Colonic mucosa (tissue), 4 donors: ENCODE measurements at regions not wholly inside any gene's neighbourhood (a gene's known extent, or its start where the extent isn't known, plus 50 kb on each side); places are given as distances from the start of the nearest gene placed in this dataset.

ENCODE experiments used
- DNase-seq: peaks from one replicate; pipeline ENCODE4 v3.0.0-alpha.2; 2020
- H3K27ac ChIP-seq: fragments of 200-600 bp; one replicate; pipeline ENCODE4 v1.8.0; 2021
- H3K27me3 ChIP-seq: fragments of 200-600 bp; one replicate; pipeline ENCODE4 v1.8.0; 2021
- H3K36me3 ChIP-seq: fragments of 200-600 bp; one replicate; pipeline ENCODE4 v1.8.0; 2021
- H3K4me1 ChIP-seq: fragments of 200-600 bp; one replicate; pipeline ENCODE4 v1.8.0; 2021; ENCODE audit warnings: mild to moderate bottlenecking
- H3K4me3 ChIP-seq: fragments of 200-600 bp; one replicate; pipeline ENCODE4 v1.8.0; 2021
- H3K9ac ChIP-seq, 2 donors: one replicate each; pipeline ENCODE4 v1.7.0; 2013; ENCODE audit warnings: control low read depth in 2 of 2, low read depth in 2 of 2, low read length in 2 of 2
- H3K9me3 ChIP-seq: fragments of 200-600 bp; one replicate; pipeline ENCODE4 v1.8.0; 2021
- intact Hi-C: fragments of 100-400 bp; cut with DNase I; formaldehyde crosslinking; loops from one replicate; pipeline ENCODE4 v1.14.1; 2022
- TF ChIP-seq, protein P1 (sequence below): fragments of 200-600 bp; IDR thresholded peaks from one replicate; pipeline ENCODE4 v1.8.0; 2022; ENCODE audit warnings: antibody characterized with exemption, mild to moderate bottlenecking
- donor health status: healthy.
- donor health status: DM: no; HTN: no; CAD: no.
- donor health status: DM: no; HTN: no; CAD: no.

DNA sequence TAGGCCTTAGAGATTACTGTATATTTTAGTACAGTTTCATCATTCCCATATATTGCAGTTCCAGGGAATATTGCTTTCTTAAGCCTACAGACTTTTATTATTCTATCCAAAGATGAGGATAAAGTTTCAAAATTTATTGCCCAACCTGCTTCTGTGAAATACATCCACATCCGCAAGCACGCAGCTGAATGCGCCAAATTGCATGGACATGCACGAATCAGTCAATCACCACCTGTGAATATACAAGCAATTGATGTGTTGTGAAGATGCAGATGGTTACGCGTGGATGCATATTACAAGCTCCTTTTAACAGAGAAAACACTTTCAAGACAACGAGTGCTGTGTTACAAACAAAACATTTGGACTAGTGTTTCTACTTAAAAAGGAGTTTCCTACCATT is 577.8 kb upstream of the PLXNA2 start:
- TF ChIP-seq, protein P1, sequence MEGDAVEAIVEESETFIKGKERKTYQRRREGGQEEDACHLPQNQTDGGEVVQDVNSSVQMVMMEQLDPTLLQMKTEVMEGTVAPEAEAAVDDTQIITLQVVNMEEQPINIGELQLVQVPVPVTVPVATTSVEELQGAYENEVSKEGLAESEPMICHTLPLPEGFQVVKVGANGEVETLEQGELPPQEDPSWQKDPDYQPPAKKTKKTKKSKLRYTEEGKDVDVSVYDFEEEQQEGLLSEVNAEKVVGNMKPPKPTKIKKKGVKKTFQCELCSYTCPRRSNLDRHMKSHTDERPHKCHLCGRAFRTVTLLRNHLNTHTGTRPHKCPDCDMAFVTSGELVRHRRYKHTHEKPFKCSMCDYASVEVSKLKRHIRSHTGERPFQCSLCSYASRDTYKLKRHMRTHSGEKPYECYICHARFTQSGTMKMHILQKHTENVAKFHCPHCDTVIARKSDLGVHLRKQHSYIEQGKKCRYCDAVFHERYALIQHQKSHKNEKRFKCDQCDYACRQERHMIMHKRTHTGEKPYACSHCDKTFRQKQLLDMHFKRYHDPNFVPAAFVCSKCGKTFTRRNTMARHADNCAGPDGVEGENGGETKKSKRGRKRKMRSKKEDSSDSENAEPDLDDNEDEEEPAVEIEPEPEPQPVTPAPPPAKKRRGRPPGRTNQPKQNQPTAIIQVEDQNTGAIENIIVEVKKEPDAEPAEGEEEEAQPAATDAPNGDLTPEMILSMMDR, result no peak
- Histone ChIP-seq H3K9me3 (no peaks in the 10 kb centered on the region), H3K27me3 (no peaks in the 10 kb centered on the region), H3K4me3 (no peak overlapping the region), H3K27ac (no peak overlapping the region), H3K9ac (no peak overlapping the region), H3K4me1 (no peaks in the 10 kb centered on the region), H3K36me3 (no peaks in the 10 kb centered on the region)
- intact Hi-C loops, result no loop called here
- no peak for DNase-seq

DNA sequence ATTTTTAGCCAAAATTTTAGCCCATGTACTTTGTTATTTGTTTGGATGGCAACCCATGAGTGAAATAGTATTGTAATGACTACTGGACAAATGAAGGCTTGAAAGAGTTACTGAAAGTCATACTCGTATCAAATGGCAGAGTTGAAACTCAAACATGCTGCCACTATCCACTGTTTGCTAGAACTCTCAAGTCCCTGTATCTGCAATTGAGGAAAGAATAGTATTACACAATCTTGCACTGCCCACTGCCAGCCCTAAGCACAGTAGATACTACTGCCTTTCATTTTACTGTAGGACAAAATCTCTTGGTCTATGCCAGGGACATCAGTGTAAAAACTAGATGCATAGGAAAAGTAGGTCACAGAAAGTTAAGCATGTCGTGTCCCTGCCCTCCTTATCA is 581.1 kb upstream of the PLXNA2 start:
- DNase-seq, result no peak
- H3K27ac ChIP-seq, result no peak overlapping the region
- no peaks in the 10 kb centered on the region for H3K4me1 ChIP-seq
- no peak overlapping the region for H3K4me3 ChIP-seq
- H3K27me3 ChIP-seq, result no peaks in the 10 kb centered on the region
- intact Hi-C loops, result no loop called here
- TF ChIP-seq, protein P1, result no peak
- H3K9me3 ChIP-seq, result no peaks in the 10 kb centered on the region
- H3K9ac ChIP-seq, result no peak overlapping the region
- no peaks in the 10 kb centered on the region for H3K36me3 ChIP-seq

DNA sequence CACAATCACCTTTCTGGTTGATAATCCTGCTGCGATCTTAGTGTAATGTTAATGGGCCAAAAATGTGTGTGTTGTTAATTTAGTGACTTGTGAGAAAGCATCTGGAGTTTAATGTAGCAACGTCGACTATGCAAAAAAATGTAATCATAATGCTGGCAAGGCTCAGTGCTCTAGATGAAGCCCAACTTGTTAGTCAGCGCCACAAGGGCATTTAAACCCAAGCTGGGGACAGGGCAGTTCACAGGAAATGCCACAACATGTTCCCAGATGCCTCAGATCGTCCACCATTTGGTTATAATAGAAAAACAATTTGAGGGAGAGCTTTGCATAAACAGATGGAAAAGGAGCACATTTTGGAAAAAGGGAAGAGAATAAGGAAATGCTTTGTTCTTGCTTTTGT is 585.4 kb upstream of the PLXNA2 start:
- TF ChIP-seq, protein P1, result no peak
- Histone ChIP-seq H3K4me3 (no peak overlapping the region), H3K27ac (no peak overlapping the region), H3K4me1 (no peaks in the 10 kb centered on the region), H3K36me3 (no peaks in the 10 kb centered on the region), H3K9me3 (no peaks in the 10 kb centered on the region), H3K27me3 (no peaks in the 10 kb centered on the region), H3K9ac (no peak overlapping the region)
- DNase-seq, result no peak
- intact Hi-C loops, result no loop called here

DNA sequence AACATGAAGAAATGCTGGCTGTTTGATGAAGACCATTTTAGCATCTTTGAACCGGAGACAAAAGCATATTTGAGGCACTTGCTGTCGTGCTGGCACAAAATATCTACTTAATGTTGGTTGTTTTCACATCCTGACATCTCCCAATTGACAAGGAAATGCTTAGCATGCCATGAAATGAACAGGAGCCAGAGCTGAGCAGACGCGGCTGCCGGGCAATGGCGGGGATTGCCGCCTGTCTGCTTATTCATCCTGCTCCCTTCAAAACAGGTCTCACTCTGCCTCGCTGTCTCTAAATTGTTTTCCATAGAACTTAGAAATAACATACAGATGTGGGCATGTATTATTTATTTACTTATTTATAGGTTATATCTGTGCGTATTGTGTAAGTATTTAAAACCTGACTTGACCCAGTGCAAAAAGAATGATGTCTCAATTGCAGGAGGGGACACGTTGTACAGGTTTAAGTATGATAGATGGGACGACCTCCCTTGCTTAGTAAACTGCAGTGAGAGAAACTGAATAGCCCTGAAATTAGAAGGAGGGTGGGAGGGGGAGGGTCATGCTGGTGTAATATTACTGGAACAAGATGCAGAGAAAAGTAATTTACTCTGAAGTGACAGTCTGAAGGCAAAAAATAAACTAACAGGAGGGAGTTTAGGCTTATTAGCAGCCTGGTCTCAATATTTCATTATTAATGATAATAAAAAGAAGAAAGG is 590.4 kb upstream of the PLXNA2 start:
- Histone ChIP-seq H3K27ac (no peak overlapping the region), H3K4me3 (no peak overlapping the region), H3K4me1 (no peaks in the 10 kb centered on the region), H3K36me3 (no peaks in the 10 kb centered on the region), H3K9me3 (no peaks in the 10 kb centered on the region), H3K27me3 (no peaks in the 10 kb centered on the region), H3K9ac (no peak overlapping the region)
- DNase-seq, result no peak
- TF ChIP-seq, protein P1, result no peak
- intact Hi-C loops, result no loop called here

DNA sequence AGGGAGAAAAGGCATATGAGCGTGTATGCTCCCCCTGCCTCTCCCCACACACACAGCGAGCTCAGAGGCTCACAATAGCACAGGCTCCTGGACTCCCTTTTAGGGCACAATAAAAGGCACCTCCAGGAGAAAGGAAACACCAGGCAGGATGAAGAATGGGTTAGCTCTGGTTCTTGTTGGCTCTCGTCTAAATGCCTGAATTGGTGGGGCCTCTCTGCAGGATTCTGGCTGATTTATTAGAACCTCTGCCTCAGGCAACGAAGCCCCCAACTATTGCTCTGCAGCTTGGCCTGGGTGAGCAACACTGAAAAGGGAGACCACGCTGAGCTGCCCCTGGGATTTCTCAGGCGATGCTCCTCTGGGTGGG is 590.9 kb upstream of the PLXNA2 start:
- H3K27ac ChIP-seq, result no peak overlapping the region
- H3K4me3 ChIP-seq, result no peak overlapping the region
- H3K36me3 ChIP-seq, result no peaks in the 10 kb centered on the region
- no peaks in the 10 kb centered on the region for H3K9me3 ChIP-seq
- H3K27me3 ChIP-seq, result no peaks in the 10 kb centered on the region
- TF ChIP-seq, protein P1, result no peak
- intact Hi-C loops, result no loop called here
- H3K9ac ChIP-seq, result no peak overlapping the region
- no peaks in the 10 kb centered on the region for H3K4me1 ChIP-seq
- DNase-seq, result no peak
